Right renal cortex interstitium (tissue), 3 donors: ENCODE measurements at regions not wholly inside any gene's neighbourhood (a gene's known extent, or its start where the extent isn't known, plus 50 kb on each side); places are given as distances from the start of the nearest gene placed in this dataset.

Source experiments
- DNase-seq, 3 donors: peaks; one replicate each; pipeline ENCODE4 v3.0.0-alpha.2; 2013; ENCODE audit warnings: low read depth in 3 of 3, low spot score in 2 of 3

GRCh38 chr7:79593866-79594301 lies 140.4 kb upstream of the MAGI2 start:
- DNase-seq, result no peak

- DNase-seq, result no peak
These were observed 137.6 kb upstream of the MAGI2 start for GRCh38 chr7:79590916-79591623.

- DNase-seq, result no peak
These were observed 136.9 kb upstream of the MAGI2 start for GRCh38 chr7:79590391-79590790.

- no peak for DNase-seq
These were observed 117.4 kb upstream of the MAGI2 start for GRCh38 chr7:79570903-79571302.

- no peak for DNase-seq
These were observed 110.5 kb upstream of the MAGI2 start for GRCh38 chr7:79563821-79564522.

GRCh38 chr7:79555571-79555970 lies 102.1 kb upstream of the MAGI2 start:
- no peak for DNase-seq

GRCh38 chr7:79553811-79554555 lies 100.5 kb upstream of the MAGI2 start:
- no peak for DNase-seq

- DNase-seq, result no peak
These were observed 99.0 kb upstream of the MAGI2 start for GRCh38 chr7:79552463-79552862.

GRCh38 chr7:79548727-79549126 lies 95.3 kb upstream of the MAGI2 start:
- DNase-seq, result no peak

GRCh38 chr7:79547132-79547531 lies 93.7 kb upstream of the MAGI2 start:
- DNase-seq, result no peak

- DNase-seq, result no peak
These were observed 87.1 kb upstream of the MAGI2 start for GRCh38 chr7:79540592-79540991.

- DNase-seq, result no peak
These were observed 80.7 kb upstream of the MAGI2 start for GRCh38 chr7:79534128-79534527.

GRCh38 chr7:79531905-79532664 lies 78.6 kb upstream of the MAGI2 start:
- DNase-seq, result no peak

- DNase-seq, result no peak
These were observed 77.6 kb upstream of the MAGI2 start for GRCh38 chr7:79531116-79531515.

GRCh38 chr7:79529881-79530235 lies 76.4 kb upstream of the MAGI2 start:
- no peak for DNase-seq

GRCh38 chr7:79529214-79529880 lies 75.9 kb upstream of the MAGI2 start:
- DNase-seq, result no peak

GRCh38 chr7:79528421-79528820 lies 75.0 kb upstream of the MAGI2 start:
- no peak for DNase-seq

GRCh38 chr7:79524048-79524447 lies 70.6 kb upstream of the MAGI2 start:
- no peak for DNase-seq

- no peak for DNase-seq
These were observed 70.0 kb upstream of the MAGI2 start for GRCh38 chr7:79523436-79523835.

GRCh38 chr7:79520543-79520942 lies 67.1 kb upstream of the MAGI2 start:
- DNase-seq, result no peak

GRCh38 chr7:79515358-79515757 lies 61.9 kb upstream of the MAGI2 start:
- DNase-seq, result no peak
